Activated CD8-positive, alpha-beta memory T cell treated with anti-CD3 and anti-CD28 coated beads for 4 hours (primary cell): ENCODE measurements at regions not wholly inside any gene's neighbourhood (a gene's known extent, or its start where the extent isn't known, plus 50 kb on each side); places are given as distances from the start of the nearest gene placed in this dataset.

Experiments used
- DNase-seq, 2 donors: peaks; one replicate each; pipeline ENCODE4 v3.0.0-alpha.2; 2020; ENCODE audit warnings: low read depth in 2 of 2

DNA sequence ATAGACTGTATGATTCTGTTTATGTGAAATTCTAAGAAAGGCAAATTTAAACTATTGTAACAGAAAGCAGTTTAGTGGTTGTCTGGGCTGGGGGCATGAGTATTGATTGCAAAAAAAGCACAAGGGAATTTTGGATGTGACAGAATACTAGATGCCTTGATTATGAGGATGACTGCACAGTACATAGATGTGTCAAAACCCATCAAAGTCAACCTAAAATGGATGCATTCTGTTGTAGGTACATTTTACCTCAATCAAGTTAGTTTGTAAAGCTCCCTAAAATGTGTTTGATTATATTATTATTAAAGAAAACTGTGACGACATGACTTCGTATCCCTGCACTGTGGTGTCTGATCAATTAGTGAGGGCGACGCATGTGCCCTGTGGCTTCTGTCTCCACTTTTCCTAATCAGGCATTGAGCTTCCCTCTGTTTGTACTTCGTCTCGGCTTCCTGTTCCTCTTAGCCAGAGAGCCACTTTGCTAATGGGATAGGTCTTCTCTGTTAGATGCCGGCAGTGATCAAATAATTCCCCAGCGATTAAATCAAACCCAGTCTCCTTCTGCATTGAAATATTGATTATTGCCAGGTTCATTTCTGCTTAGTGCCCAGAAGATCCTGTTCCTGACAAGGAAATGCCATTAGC, 118.3 kb upstream of the GGTLC1 start:
- no peak for DNase-seq

DNA sequence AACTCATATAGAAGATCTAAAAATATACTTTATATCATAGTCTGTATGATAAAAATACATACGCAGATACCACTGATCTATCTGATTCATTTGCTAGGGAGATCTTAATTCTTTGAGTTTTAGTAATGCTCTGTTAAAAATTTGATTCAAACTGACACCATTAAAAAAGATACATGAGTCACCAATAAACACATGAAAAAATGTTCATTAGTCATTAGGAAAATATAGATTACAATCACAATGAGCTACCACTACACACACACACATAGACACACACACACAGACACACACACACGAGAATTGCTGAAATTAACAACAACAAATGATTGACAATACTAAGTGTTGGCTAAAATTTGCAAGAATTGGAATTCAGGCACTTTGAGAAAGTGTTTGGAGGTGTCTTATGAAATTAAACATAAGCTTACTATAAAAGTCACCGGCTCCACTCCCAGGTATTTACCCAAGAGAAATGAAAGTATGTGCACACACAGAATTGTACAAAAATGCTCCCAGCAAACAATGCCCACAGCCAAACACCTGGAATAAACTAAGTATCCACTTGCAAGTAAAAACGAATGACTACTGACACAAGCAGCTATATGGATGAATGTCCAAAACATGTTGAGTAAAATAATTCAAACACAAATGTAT, 117.7 kb upstream of the GGTLC1 start:
- DNase-seq = no peak

DNA sequence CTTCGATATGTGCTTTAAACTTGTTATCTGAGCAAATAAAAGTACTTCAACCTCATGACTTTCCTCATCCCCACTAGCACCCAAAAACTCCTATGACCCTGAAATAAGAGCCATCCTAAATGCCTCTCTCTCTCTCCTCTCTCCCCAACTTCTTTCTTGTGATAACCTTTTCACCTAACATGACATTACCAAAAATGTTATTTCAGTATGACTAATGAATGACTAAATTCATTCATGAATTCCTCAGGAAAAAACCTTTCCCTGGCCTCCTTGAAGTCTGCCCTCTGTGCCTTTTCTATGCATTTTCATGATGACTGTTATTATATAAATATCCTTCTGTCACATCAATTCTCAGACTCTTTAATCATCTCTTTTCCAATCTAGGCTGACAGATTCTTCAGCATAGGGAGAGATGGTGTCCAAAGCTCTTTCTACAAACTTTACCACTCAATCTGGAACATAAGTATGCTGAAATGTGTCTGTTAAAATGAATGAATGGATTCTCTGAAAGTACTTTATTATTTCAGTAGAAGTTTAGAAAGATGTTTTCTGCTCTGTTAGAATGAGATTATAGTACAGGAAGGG, 114.3 kb upstream of the GGTLC1 start:
- DNase-seq = no peak

DNA sequence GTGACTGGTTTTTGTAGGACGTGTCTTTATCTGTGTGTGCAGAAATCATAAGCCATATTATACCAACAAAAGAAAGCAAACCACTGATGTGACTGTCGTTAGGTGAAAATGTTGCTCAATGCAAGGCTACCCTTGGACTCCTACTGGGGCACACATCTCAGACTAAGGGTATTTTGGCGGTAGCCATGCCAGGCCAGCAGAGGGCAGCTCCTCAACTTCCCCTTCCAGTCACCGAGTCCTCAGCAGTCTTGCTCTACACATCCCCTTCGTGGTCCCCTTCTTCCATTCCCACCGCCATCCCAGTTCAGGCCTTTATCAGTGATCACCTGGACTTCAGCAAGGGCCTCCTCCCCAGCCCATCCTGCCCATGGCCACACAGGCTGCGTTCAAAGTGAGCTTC, 113.7 kb upstream of the GGTLC1 start:
- no peak for DNase-seq

DNA sequence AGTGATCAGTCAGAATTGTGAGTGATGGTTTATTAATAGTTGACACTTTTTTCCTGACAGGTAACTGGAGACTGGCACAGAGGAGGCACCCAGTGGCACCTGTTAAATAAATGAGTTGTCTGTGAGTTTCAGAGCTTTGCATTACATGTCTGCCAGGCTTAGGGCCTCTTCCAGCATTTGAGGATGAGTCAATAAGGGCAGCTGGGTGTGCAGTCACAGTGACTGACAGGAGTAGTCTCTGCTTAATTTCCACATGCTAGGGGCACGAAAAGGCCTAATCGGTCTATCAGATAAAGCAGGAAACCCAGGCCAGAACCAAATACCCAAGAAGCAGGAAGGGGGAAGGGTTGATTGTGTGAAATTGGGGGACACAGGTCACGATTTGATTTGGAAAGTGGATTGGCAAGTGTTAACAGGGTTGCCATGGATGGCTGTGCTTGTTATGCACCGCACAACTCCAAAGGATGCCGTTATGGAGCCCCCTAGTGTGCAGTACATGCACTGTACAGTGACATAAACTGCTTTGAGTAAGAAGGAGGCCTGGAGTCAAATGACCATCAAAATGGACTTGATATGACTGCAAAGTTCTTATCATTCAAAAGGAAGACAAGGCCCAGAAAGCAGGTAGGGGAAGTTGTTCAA, 111.9 kb upstream of the GGTLC1 start:
- peak; percentile 21 to 36 for DNase-seq

DNA sequence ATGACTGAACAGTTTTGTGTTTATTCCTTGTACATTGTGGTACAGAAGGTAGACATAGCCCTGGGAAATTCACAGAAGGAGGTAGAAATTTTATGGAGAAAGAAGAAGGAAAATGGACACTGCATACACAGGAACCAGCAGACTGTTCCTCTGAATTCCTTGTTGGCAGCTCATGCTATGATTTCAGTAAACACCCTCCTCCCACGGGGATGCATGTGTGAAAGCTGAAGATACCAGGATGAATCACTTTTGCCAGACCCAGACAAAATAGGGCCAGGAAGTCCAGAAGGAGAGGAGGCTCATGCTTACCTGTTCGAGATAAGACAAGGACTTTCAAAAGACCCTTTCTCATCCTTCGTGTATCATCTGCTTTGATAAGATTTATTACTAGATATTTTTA, 110.3 kb upstream of the GGTLC1 start:
- DNase-seq = no peak

DNA sequence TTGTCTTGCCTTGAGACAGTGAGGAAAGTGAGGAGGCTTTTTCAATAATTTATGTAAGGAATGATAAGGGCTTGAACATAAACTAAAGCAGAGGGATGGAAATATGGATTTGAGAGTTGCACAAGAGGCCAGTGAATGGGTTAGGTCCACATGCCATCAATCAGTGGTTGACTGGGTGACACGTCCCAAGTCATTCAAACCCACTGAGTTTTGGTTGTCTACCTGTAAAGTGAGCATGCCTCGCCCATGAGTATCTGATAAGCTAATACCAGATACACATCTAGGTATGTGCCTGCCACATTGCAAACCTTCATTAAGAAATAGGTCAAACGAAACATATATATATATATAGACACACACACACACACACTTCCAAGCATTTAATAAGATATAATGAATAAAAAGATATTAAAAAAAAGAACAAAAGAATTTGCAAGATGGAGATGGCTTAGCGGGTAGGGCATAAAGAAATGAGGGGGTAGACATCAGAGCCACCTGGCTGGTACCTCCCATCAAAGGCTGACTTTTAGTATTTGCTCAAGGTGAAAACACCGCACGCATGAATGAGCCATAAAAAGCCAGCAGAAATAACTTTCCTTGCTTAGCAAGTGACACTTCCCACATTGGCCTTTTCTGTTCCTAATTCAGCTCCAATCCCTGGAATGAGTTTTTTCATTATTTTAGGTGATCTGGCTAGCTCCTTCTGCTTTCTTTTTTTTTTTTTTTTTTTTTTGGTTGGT, 109.1 kb upstream of the GGTLC1 start:
- DNase-seq = no peak

DNA sequence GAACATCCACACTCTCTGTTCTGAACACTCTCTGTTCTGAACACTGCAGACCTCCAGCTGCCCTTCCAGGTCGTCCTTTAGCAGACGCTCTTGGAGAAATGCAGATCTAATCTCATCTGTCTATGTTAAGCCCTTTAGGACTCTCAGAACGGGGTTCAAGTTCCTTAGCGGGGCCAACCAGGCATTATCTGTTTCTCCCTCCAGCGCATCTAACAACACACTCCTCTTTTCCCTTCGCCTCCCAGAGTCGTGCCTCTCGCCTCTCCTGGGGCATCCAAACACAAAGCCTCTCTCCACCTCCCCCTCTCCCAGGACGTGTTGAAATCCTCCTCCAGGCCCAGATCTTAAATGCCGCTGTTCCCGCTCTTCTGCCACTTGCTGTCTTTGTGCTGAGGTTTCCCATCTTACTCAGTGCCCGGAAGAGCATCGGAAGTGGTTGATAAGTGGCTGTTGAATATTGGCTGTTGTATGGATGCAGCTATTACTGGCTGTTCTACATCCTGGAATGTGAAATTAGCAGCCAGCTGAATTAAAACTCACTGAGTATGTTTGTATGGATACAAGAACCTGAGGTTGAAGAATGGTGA, 108.4 kb upstream of the GGTLC1 start:
- no peak for DNase-seq

DNA sequence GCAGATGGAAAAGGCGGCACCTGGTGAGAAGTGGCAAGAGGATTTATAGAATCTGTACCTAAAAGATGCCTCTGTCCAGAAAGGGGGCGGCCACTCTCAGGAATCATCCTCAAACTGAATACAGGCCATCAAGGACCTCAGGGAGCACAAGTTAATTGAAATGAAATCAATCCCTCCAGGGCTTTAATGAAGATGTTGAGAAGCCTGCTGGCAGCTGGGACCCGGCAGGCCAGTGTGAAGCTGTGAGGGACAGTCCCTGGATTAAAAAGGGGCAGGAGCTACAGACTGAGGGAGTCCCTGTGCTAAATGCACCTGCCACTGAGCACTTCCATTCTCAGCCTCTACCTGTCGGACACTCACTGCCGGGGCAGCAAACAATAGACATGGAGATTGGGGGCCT, 107.7 kb upstream of the GGTLC1 start:
- no peak for DNase-seq

DNA sequence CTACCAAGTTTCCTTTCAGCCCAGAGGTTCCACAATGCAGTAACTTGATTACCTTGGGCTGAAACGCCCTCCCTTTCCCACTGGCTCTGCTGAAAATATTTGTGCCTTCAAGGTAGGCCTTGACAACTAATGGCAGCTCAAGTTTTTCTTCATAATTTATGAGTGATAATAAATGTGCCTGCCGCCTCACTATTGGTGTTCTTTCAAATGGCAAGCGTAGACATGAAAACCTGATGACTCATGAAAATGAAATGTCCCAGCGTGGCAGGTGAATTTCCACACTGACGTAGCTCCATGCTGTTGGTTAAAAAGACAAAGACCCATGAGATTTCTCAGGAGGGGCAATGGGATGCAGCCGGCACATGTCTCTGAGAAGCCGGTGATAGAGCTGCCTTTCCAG, 107.2 kb upstream of the GGTLC1 start:
- no peak for DNase-seq

DNA sequence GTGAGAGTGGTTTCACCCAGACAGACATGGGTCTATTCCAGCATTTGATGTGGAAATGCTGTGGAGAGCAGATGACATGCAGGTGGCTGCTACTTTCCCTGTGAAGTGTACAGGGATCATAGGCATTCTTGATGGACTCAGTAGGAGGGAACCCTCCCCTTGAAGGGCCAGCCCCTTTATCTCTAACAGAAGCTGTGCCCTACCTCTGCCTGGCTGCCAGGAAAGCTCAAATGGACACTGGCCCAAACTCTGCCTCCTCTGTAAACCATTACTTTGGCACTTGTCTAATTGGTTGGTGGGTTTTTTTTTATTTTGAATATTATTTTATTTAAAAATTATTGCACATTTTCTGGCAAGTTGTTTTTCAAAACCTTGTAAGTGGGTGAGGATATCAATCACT, 106.7 kb upstream of the GGTLC1 start:
- no peak for DNase-seq

DNA sequence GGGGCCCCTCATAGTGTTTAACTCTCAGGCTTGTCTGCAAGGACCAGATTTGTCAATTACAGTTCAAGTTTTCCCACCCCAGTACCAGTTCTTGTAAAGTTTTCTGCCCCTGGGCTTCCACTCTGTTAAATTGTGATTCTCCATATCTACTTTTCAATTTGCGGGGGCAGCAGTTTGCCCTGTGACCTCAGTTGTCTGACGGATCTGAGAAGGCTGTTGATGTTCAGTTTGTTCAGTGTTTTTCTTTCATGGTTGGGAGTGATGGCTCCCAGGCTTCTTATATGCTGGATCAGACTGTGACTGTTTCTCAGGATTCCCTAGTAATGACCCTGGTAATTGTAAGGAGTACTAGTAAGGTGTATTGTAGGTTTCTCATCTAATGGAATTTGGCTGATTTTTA, 101.0 kb upstream of the GGTLC1 start:
- no peak for DNase-seq

DNA sequence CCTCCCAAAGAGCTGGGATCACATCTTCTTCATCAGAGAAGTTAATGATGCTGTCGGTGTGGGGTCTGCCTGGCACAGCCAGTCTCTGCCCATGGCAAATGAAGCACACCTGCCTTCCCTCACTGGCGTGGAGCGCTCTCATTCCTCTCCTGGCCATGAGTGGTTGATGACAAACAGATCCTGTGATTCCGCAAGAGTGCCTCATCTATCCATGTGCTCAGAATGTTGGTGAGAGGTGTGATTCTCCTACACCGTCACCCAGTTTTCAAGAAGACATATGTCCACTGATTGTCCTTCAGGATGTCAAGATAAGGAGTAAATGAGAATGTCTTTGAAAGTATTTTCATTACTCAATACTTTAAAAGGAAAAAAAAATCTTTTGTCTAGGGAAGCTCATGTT, 97.5 kb upstream of the GGTLC1 start:
- no peak for DNase-seq

DNA sequence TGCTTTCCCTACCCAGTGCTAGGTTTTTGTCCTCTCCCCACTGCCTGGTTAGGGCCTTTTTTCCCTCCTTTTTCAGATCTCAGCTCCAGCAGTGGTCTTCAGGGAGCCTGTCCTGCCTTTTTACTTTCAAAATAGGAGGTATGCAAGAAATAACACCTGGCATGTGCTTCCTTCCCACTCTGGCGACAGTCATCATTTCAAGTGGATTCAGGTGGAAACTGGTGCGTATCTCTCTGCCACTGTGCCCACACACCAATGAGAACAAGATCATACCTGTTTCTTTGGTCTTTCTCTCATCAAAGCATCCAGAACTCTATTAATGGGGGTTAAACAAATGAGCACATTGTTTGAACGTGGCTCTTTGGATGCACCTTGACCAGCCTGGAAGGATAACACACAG, 95.7 kb upstream of the GGTLC1 start:
- DNase-seq = no peak

DNA sequence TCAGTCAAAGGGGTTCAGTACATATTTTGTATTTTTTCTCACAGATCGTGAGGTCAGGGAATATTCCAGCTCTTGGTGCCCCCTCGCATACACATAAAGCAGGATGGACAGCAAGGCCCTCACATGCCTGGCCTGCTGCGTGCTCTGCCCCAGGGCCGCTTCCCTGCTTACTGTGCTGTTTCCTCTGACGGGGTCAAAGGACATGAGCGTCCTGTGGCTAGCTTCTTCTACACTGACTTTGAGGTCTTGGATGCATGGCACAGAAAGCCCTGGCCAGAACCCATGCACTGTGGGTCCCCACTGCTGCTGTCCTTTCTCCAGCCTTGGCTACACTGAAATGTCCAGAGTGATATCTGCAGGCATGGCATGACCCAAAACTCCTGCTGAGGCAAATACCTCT, 92.5 kb upstream of the GGTLC1 start:
- no peak for DNase-seq

DNA sequence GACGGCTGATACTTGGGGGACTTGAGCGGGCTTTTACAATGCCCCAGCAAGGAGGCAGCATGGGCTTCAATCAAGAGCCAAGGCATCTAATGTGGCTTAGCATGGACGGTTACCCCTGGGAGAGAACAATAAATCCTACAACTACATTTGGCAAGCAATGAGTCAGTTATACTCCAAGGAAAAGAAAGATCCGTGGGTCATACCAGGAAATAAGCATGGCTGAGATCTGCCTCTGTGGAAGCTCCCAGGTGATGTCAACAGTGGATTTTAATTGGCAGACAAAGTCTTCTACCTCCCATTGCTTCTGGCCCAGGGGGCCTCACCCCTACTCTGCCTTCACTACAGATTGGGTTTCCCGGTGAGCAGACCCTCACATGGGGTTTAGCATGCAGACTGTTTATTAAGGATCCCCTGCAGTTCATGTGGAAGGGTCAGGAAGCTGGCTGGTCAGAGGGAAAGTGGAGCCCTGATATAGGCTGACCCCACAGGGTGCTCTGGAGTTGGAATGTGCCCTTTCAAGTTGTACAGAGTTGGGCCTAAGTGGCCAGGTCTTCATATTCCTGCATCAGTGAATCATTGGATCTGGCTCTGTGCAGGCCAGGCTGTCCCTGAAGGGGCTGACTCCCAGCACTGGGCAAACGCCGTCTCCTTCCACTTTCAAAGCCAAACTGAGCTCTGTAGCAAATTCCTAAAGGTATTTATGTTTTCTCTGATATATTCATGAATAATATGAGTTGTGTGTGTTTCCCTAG, 91.3 kb upstream of the GGTLC1 start:
- DNase-seq = no peak

DNA sequence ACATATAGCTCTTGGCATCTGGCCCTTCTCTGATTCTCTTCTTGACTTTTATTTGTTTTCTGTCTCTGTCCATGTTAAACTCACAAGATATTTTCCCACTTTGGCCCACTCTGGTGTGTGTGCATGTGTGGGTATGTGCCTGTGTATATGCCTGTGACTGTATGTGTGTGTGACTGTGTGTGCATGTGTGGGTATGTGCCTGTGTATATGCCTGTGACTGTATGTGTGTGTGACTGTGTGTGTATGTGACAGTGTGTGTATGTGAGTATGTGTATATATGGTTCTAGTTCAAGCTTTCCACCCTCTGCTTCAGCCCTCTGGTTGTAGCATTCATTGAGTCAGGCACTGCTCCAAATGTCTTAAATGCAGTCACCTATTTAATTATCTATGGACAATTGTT, 88.6 kb upstream of the GGTLC1 start:
- no peak for DNase-seq

DNA sequence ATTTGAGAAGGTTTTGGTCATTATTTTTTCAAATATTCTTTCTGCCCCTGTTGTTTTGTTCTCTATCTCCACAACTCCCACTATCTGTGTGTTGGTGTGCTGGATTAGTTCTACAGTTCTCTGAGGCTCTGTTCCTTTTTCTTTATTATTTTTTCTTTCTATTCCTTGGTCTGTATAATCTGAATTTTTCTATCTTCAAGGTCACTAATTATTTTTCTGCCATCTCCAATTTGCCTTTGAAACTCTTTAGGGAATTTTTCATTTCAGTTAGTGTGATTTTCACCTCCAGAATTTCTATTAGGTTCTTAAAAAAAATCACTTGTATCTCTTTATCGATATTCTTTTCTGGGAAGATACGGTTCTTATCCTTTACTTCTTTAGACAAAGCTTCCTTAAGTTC, 82.1 kb upstream of the GGTLC1 start:
- DNase-seq = no peak

DNA sequence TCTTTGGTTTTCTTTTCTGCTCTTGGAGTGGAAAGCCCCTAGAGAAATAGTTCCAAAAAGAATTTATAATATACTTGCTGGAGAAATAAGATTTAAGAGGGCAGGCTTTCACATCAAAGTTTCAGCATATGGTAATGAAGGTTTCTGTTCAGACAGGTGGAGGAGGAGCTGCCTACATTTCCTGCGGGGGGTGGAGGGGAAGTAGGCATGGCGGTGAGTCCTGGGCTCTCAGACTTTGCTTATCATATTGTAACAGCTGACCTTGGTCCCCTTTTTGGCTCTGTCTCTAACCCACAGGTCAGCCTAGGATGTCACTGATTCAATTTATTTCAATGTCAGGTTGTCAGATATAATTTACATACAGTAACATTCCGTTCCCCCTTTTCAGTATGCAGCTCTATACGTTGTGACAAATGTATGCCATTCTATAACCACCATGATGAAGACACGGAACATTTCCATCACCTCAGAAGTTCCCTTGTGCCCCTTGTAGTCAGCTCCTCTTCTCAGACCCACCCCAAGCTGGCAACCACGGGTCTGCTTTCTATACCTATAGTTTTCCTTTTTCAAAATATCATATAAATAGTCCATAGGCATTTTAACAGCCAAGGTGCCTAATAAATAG, 77.6 kb upstream of the GGTLC1 start:
- DNase-seq = peak in 1 of 2 donors; percentile 10

DNA sequence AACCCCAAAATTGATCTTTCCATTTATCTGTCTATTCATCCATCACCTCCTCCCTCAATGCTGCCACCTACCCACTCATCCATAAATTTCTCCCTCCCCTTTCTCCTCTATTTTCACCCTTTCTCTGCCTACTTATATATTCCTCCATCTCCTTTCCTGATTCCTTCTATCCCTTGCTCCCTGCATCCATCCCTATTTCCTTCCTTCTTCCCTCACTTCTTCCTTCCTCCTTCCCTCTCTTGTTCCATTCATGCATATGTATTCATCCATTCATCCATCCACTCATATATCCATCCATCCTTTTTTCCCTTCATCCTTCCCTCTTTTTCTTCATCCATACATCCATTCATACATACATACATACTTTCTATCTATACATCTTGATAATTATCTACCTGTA, 76.3 kb upstream of the GGTLC1 start:
- no peak for DNase-seq

DNA sequence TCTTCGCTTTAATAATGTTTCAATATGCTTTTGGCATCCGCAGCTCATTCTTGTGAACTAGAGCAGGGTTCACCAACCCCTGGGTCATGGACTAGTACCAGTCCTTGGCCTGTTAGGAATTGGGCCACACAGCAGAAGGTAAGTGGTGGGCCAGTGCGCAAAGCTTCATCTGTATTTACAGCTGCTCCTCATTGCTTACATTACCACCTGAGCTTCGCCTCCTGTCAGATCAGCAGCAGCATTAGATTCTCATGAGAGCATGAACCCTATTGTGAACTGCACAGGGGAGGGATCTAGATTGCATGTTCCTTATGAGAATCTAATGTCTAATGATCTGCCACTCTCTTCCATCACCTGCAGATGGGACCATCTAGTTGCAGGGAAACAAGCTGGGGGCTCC, 75.5 kb upstream of the GGTLC1 start:
- DNase-seq = no peak
